ENCODE measurements at regions not wholly inside any gene's neighbourhood (a gene's known extent, or its start where the extent isn't known, plus 50 kb on each side); places are given as distances from the start of the nearest gene placed in this dataset.

GRCh38 chr2:19185086-19185485, 173.3 kb downstream of the OSR1 start:
- in situ Hi-C loops (cut with HindIII; ENCODE audit: extremely low pct_ligation_motif_present, low pct_unique_long_range_greater_than_20kb) (no loop called here), intact Hi-C loops (cut with micrococcal nuclease; ENCODE audit: unreplicated experiment) (no loop called here)
- no TSS peak for BruUV-seq (replicated peaks)
- ATAC-seq (no peak), FAIRE-seq (no peak), DNase-seq (ENCODE audit: low spot score) (no peak)
- ChIA-PET POLR2A (no interaction called here), CTCF (ENCODE audit: low intra/inter-chr PET ratio, low total read pairs) (no interaction called here)
- Histone ChIP-seq H4K20me1 (ENCODE audit: insufficient read depth, low read length) (peaks cover 3% of the 10 kb centered on the region; the same call in 1 of the 2 replicates), H2AFZ (ENCODE audit: low read length) (no peak overlapping the region), H3K4me2 (ENCODE audit: low read depth, low read length) (no peak overlapping the region), H3K4me3 (replicated peaks in 1 of 3; ENCODE audit: insufficient read depth in 1 of 3, low read depth in 2 of 3, low read length in 3 of 3) (no peak overlapping the region), H3K9me3 (ENCODE audit: low read length) (no peaks in the 10 kb centered on the region), H3K27ac (ENCODE audit: extremely low read length, insufficient read depth, low read length) (no peak overlapping the region), H3K27me3 (ENCODE audit: control insufficient read depth in 1 of 2, insufficient read depth in 2 of 2, low read length in 2 of 2) (no peaks in the 10 kb centered on the region), H3K4me1 (ENCODE audit: insufficient read depth, low read length) (no peaks in the 10 kb centered on the region), H3K9ac (ENCODE audit: insufficient read depth, low read depth, low read length) (no peak overlapping the region), H3K36me3 (replicated peaks in 1 of 2; ENCODE audit: control insufficient read depth in 1 of 2, insufficient read depth in 2 of 2, low read length in 2 of 2) (no peaks in the 10 kb centered on the region), H3K79me2 (ENCODE audit: insufficient read depth, low read length) (no peaks in the 10 kb centered on the region)
- TF ChIP-seq NFATC3 (CRISPR knock-in tag; IDR thresholded peaks at IDR 0.05) (no peak), ZNF256 (CRISPR knock-in tag; conservative IDR thresholded peaks at IDR 0.05) (no peak), HOXD1 (CRISPR knock-in tag; IDR thresholded peaks at IDR 0.05) (no peak), ESRRA (CRISPR knock-in tag; IDR thresholded peaks at IDR 0.05; ENCODE audit: low read depth) (no peak), ZNF556 (CRISPR knock-in tag; IDR thresholded peaks at IDR 0.05; ENCODE audit: borderline replicate concordance) (no peak), EED (CRISPR knock-in tag; IDR thresholded peaks at IDR 0.05) (no peak)
- 46% methylated on average over 4 of the region's 4 CpGs for WGBS (ENCODE audit: low lambda C conversion rate)

- H4K20me1 ChIP-seq (ENCODE audit: insufficient read depth, low read length): no peaks in the 10 kb centered on the region
- H3K36me3 ChIP-seq (replicated peaks in 1 of 2; ENCODE audit: control insufficient read depth in 1 of 2, insufficient read depth in 2 of 2, low read length in 2 of 2): no peaks in the 10 kb centered on the region
- WGBS (ENCODE audit: low lambda C conversion rate): 9% methylated on average over 2 of the region's 2 CpGs
- no peak for TF ChIP-seq CSRNP2 (CRISPR knock-in tag; conservative IDR thresholded peaks at IDR 0.05; ENCODE audit: low read depth)
- TF ChIP-seq GZF1 (CRISPR knock-in tag; IDR thresholded peaks at IDR 0.05): no peak
- no peak for TF ChIP-seq RBM22 (optimal IDR thresholded peaks at IDR 0.05; ENCODE audit: low read length)
- no peak for TF ChIP-seq ZNF251 (CRISPR knock-in tag; IDR thresholded peaks at IDR 0.05)
- TF ChIP-seq AGO2 (optimal IDR thresholded peaks at IDR 0.05; ENCODE audit: low read depth, low read length): no peak
- TF ChIP-seq ZNF768 (CRISPR knock-in tag; IDR thresholded peaks at IDR 0.05): no peak
- TF ChIP-seq ZNF513 (CRISPR knock-in tag; conservative IDR thresholded peaks at IDR 0.05): no peak
- TF ChIP-seq IRX3 (CRISPR knock-in tag; IDR thresholded peaks at IDR 0.05; ENCODE audit: borderline replicate concordance, low read depth): no peak
- TF ChIP-seq ELF4 (CRISPR knock-in tag; IDR thresholded peaks at IDR 0.05; ENCODE audit: borderline replicate concordance): no peak
- TF ChIP-seq NBN (conservative IDR thresholded peaks at IDR 0.05): no peak
- TF ChIP-seq IKZF1 (IDR thresholded peaks at IDR 0.05): no peak
- TF ChIP-seq TBX2 (CRISPR knock-in tag; IDR thresholded peaks at IDR 0.05; ENCODE audit: borderline replicate concordance): no peak
- no peak for TF ChIP-seq MXD4 (CRISPR knock-in tag; IDR thresholded peaks at IDR 0.05)
- no peak for FAIRE-seq
- intact Hi-C loops (cut with micrococcal nuclease; ENCODE audit: unreplicated experiment): loop anchor here (5.0 kb wide), 1 partner anchor 796 kb away; no protein-coding TSS in a partner anchor
- no peak overlapping the region for H2AFZ ChIP-seq (ENCODE audit: low read length)
- no peak overlapping the region for H3K4me3 ChIP-seq (replicated peaks in 1 of 3; ENCODE audit: insufficient read depth in 1 of 3, low read depth in 2 of 3, low read length in 3 of 3)
- ChIA-PET POLR2A (no interaction called here), CTCF (ENCODE audit: low intra/inter-chr PET ratio, low total read pairs) (no interaction called here)
- in situ Hi-C loops (cut with HindIII; ENCODE audit: extremely low pct_ligation_motif_present, low pct_unique_long_range_greater_than_20kb): no loop called here
- H3K9me3 ChIP-seq (ENCODE audit: low read length): no peaks in the 10 kb centered on the region
- DNase-seq (ENCODE audit: low spot score): no peak
- no peak overlapping the region for H3K9ac ChIP-seq (ENCODE audit: insufficient read depth, low read depth, low read length)
- no peak overlapping the region for H3K4me2 ChIP-seq (ENCODE audit: low read depth, low read length)
- no peaks in the 10 kb centered on the region for H3K27me3 ChIP-seq (ENCODE audit: control insufficient read depth in 1 of 2, insufficient read depth in 2 of 2, low read length in 2 of 2)
- H3K4me1 ChIP-seq (ENCODE audit: insufficient read depth, low read length): no peaks in the 10 kb centered on the region
- no TSS peak for BruUV-seq (replicated peaks)
- ATAC-seq: no peak
- no peaks in the 10 kb centered on the region for H3K79me2 ChIP-seq (ENCODE audit: insufficient read depth, low read length)
- H3K27ac ChIP-seq (ENCODE audit: extremely low read length, insufficient read depth, low read length): no peak overlapping the region
Observed at GRCh38 chr2:19178175-19178574, 180.2 kb downstream of the OSR1 start.
